Caco-2 (cell line): ENCODE measurements at regions not wholly inside any gene's neighbourhood (a gene's known extent, or its start where the extent isn't known, plus 50 kb on each side); places are given as distances from the start of the nearest gene placed in this dataset.

Experiments used
- BruUV-seq: library from RNA; stranded (reverse); fragments of 400-500 nt; replicated peaks from 2 replicates; lab custom pipeline; 2021; lab: Mats Ljungman, UMichigan
- CTCF ChIA-PET: fragments of 300-600 bp; sonication (Branson Sonifier 250); formaldehyde crosslinking; loops from one replicate; lab custom pipeline; 2022; ENCODE audit warnings: antibody characterized with exemption; lab: Charles Lee
- POLR2A ChIA-PET: fragments of 300-600 bp; sonication (Branson Sonifier 250); formaldehyde crosslinking; loops from one replicate; lab custom pipeline; 2022; ENCODE audit warnings: antibody characterized with exemption; lab: Charles Lee
- DNase-seq, 2 experiments: peaks; one replicate each; pipeline versions ENCODE4 v3.0.0 to v3.0.0-alpha.2; 2020 to 2022
- H3K27me3 ChIP-seq: replicated peaks from 2 replicates; pipeline ENCODE4 v1.6.0; 2011; ENCODE audit warnings: low read length; ENCODE audit not compliant: control insufficient read depth, insufficient read depth
- H3K36me3 ChIP-seq: 2 replicates; pipeline ENCODE4 v1.5.1; 2011; ENCODE audit warnings: low read length; ENCODE audit not compliant: control insufficient read depth, insufficient read depth
- H3K4me1 ChIP-seq: fragments of 250-450 bp; sonication (Bioruptor Pico); 2 replicates; pipeline ENCODE4 v1.5.1; 2020; ENCODE audit warnings: mild to moderate bottlenecking
- H3K4me3 ChIP-seq: 2 replicates; pipeline ENCODE4 v1.5.1; 2011; ENCODE audit warnings: low read depth, mild to moderate bottlenecking, control low read depth, low read length
- H3K9me3 ChIP-seq: fragments of 250-450 bp; sonication (Bioruptor Pico); 2 replicates; pipeline ENCODE4 v1.5.1; 2020; ENCODE audit warnings: mild to moderate bottlenecking, moderate library complexity
- H3K27ac Mint-ChIP-seq: one replicate; pipeline ENCODE4 v1.8.0; 2022; ENCODE audit warnings: mixed read lengths; ENCODE audit not compliant: unreplicated experiment
- H3K27me3 Mint-ChIP-seq: one replicate; pipeline ENCODE4 v1.8.0; 2022; ENCODE audit warnings: mixed read lengths; ENCODE audit not compliant: insufficient read depth, unreplicated experiment
- H3K36me3 Mint-ChIP-seq: one replicate; pipeline ENCODE4 v1.8.0; 2022; ENCODE audit warnings: mild to moderate bottlenecking, mixed read lengths; ENCODE audit not compliant: insufficient read depth, unreplicated experiment
- H3K4me1 Mint-ChIP-seq: one replicate; pipeline ENCODE4 v1.8.0; 2022; ENCODE audit warnings: low read depth, mixed read lengths; ENCODE audit not compliant: unreplicated experiment
- H3K4me3 Mint-ChIP-seq: one replicate; pipeline ENCODE4 v1.8.0; 2022; ENCODE audit warnings: mild to moderate bottlenecking, moderate library complexity, mixed read lengths; ENCODE audit not compliant: unreplicated experiment
- H3K9me3 Mint-ChIP-seq: one replicate; pipeline ENCODE4 v1.8.0; 2022; ENCODE audit warnings: mixed read lengths; ENCODE audit not compliant: unreplicated experiment
- CTCF ChIP-seq, 2 experiments: fragments of 200-600 bp in 1 of 2; IDR thresholded peaks; 1 replicate in 1 of 2; 2 replicates in 1 of 2; pipeline versions ENCODE4 v1.5.1 to v1.8.0; 2011 to 2022; ENCODE audit warnings: antibody characterized with exemption in 1 of 2, control low read depth in 1 of 2, inconsistent platforms in 1 of 2, low read depth in 1 of 2, low read length in 1 of 2, mild to moderate bottlenecking in 1 of 2, moderate library complexity in 1 of 2; ENCODE audit not compliant: insufficient read depth in 1 of 2, severe bottlenecking in 1 of 2, unreplicated experiment in 1 of 2
- intact Hi-C: fragments of 100-400 bp; cut with micrococcal nuclease; formaldehyde crosslinking; loops from one replicate; pipeline ENCODE4 v1.10.0; 2022; ENCODE audit not compliant: unreplicated experiment

- Mint-ChIP-seq H3K27ac (no peak overlapping the region), H3K9me3 (no peaks in the 10 kb centered on the region), H3K4me1 (peaks cover 3% of the 10 kb centered on the region), H3K27me3 (no peaks in the 10 kb centered on the region), H3K36me3 (peaks cover 34% of the 10 kb centered on the region), H3K4me3 (no peak overlapping the region)
- POLR2A ChIA-PET = no interaction called here
- CTCF ChIA-PET = interaction anchor here (0.6 kb wide), 1 partner anchor 311 kb away, joined by 3 read pairs; no protein-coding TSS in a partner anchor
- BruUV-seq = no TSS peak
- H3K36me3 ChIP-seq = no peaks in the 10 kb centered on the region
- DNase-seq = no peak
- TF ChIP-seq CTCF (IDR thresholded peaks at IDR 0.05; ENCODE audit: insufficient read depth in 1 of 2, low read depth in 1 of 2, low read length in 1 of 2, severe bottlenecking in 1 of 2, unreplicated experiment in 1 of 2) = no peak
- no peak overlapping the region for H3K4me3 ChIP-seq
- no peaks in the 10 kb centered on the region for H3K4me1 ChIP-seq
- H3K27me3 ChIP-seq = no peaks in the 10 kb centered on the region
- H3K9me3 ChIP-seq = no peaks in the 10 kb centered on the region
- intact Hi-C loops = no loop called here
These were observed 369.8 kb downstream of the EMP1 start for GRCh38 chr12:13566292-13566691.

- no peak for TF ChIP-seq CTCF (IDR thresholded peaks at IDR 0.05; ENCODE audit: insufficient read depth in 1 of 2, low read depth in 1 of 2, low read length in 1 of 2, severe bottlenecking in 1 of 2, unreplicated experiment in 1 of 2)
- Mint-ChIP-seq H3K9me3 (no peaks in the 10 kb centered on the region), H3K36me3 (peaks cover 34% of the 10 kb centered on the region), H3K4me1 (no peaks in the 10 kb centered on the region), H3K27ac (no peak overlapping the region), H3K4me3 (no peak overlapping the region), H3K27me3 (no peaks in the 10 kb centered on the region)
- intact Hi-C loops = no loop called here
- Histone ChIP-seq H3K36me3 (no peaks in the 10 kb centered on the region), H3K4me3 (no peak overlapping the region), H3K9me3 (no peaks in the 10 kb centered on the region), H3K4me1 (no peaks in the 10 kb centered on the region), H3K27me3 (no peaks in the 10 kb centered on the region)
- BruUV-seq = no TSS peak
- DNase-seq = no peak
- POLR2A ChIA-PET = no interaction called here
- CTCF ChIA-PET = no interaction called here
These were observed 367.8 kb downstream of the EMP1 start for GRCh38 chr12:13564266-13564810.

- no peaks in the 10 kb centered on the region for H3K27me3 ChIP-seq
- no peaks in the 10 kb centered on the region for H3K4me1 Mint-ChIP-seq
- no peak for DNase-seq
- H3K36me3 ChIP-seq = no peaks in the 10 kb centered on the region
- H3K27me3 Mint-ChIP-seq = no peaks in the 10 kb centered on the region
- no peak for TF ChIP-seq CTCF (IDR thresholded peaks at IDR 0.05; ENCODE audit: insufficient read depth in 1 of 2, low read depth in 1 of 2, low read length in 1 of 2, severe bottlenecking in 1 of 2, unreplicated experiment in 1 of 2)
- H3K27ac Mint-ChIP-seq = no peak overlapping the region
- H3K4me3 Mint-ChIP-seq = no peak overlapping the region
- no peak overlapping the region for H3K4me3 ChIP-seq
- no peaks in the 10 kb centered on the region for H3K4me1 ChIP-seq
- BruUV-seq = no TSS peak
- peaks cover 34% of the 10 kb centered on the region for H3K36me3 Mint-ChIP-seq
- ChIA-PET POLR2A (no interaction called here), CTCF (no interaction called here)
- no peaks in the 10 kb centered on the region for H3K9me3 Mint-ChIP-seq
- H3K9me3 ChIP-seq = no peaks in the 10 kb centered on the region
- intact Hi-C loops = no loop called here
These were observed 367.2 kb downstream of the EMP1 start for GRCh38 chr12:13563743-13564125.
